GM21723 (cell line): ENCODE measurements at regions not wholly inside any gene's neighbourhood (a gene's known extent, or its start where the extent isn't known, plus 50 kb on each side); places are given as distances from the start of the nearest gene placed in this dataset.

Experiments
- ATAC-seq: cut with Tn5 transposase; IDR thresholded peaks from one replicate; pipeline ENCODE4 v1.9.1; 2021; ENCODE audit warnings: mild to moderate bottlenecking, moderate library complexity; ENCODE audit not compliant: unreplicated experiment

- no peak for ATAC-seq
Measured at GRCh38 chr6:92184933-92185332, 1234.4 kb downstream of the EPHA7 start.

GRCh38 chr6:92181347-92181746 lies 1238.0 kb downstream of the EPHA7 start:
- ATAC-seq = no peak

DNA sequence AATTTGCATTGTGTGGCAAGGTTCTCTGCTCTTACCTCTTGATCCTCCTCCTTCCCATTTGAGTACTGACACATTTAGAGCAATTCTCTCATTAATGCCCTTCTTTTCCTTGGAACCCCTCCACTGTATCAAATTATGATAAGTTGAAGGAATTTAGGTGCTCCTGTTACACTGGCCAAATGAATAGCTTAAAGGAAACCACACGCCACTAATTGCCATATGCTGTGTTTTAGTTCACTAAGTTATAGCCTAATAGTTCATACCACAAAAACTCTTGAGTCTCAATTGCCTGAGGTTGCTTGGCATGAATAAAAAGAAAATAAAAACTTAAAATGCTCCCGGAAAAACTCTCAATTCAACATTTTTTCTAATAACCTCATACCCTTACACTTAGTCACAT lies 1239.3 kb downstream of the EPHA7 start:
- ATAC-seq = no peak

DNA sequence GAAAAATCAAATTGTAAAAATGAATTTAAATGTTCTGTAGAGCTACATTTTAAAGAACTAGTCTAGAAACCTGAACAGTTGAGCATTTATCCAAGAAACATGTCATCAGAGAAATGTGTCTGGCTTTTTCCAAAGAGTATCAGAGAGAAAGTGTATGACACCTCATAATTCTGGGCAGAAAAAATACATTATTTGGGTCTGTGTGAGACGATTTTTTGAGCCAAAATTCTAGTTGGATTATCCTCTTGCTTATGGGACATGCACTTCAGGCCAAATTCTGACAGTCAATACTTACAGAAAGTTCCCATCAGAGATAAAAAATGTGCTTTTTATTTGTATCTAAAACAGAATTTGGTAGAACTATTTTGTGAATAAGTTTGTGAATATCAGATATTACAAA lies 1242.7 kb downstream of the EPHA7 start:
- ATAC-seq = no peak

- no peak for ATAC-seq
Measured at GRCh38 chr6:92174398-92175073, 1244.8 kb downstream of the EPHA7 start.

DNA sequence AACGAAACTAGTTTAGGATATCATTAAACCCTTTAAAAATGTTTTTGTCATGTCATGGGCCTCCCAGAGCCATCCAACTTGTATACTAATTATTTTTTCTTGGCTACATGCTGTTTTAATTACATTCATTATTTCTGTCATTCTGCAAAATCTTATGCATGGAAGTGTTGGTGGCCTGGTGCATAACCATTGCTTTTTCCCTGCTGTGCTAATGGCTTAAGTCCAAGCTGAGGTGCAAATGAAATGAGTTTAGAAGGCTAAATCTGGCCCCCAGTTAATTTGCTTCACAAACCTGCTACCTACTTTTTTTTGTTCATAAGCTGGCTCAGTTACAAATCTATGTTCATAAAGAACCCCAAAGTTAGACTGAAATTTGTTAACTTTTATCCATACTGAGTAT lies 1249.9 kb downstream of the EPHA7 start:
- ATAC-seq = no peak

DNA sequence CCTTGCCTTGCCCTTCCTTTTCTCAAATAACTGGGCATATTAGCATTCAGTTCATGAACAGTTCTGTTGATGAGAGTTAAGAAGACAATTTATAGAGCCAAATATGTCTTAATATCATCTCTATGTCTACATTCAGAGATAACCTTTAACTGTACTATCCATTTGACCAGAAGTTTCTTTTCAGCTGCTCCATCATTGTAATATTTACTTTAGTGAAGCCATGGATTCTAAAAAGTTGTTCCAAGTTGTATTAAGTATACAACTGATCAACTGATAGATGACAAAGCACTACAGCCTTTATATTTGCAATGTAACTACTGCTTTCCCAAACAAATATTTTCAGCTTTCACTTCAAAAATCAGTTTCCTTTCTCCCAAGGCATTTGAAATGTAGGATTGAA lies 1252.7 kb downstream of the EPHA7 start:
- ATAC-seq = no peak

- no peak for ATAC-seq
Measured at GRCh38 chr6:92161953-92162352, 1257.4 kb downstream of the EPHA7 start.

- ATAC-seq = no peak
Measured at GRCh38 chr6:92160226-92160625, 1259.1 kb downstream of the EPHA7 start.

DNA sequence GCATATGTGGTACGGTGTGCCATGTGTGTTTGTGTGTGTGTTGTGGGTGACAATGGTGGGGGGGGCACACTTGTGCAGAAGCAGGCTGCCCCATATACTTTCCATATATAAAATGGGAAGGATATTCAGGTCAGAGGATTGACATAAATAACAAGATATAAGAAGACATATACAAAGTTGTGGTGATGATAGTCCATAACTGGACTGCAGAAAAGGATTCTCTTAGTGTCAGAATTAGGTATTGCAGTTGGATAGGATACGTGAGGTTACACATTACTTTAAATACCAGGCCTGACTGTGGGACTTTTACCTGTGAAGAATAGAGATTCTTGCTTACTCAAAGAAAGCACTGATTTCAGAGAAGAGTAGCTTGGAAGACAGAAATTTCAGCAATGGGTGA lies 1260.3 kb downstream of the EPHA7 start:
- ATAC-seq = no peak

DNA sequence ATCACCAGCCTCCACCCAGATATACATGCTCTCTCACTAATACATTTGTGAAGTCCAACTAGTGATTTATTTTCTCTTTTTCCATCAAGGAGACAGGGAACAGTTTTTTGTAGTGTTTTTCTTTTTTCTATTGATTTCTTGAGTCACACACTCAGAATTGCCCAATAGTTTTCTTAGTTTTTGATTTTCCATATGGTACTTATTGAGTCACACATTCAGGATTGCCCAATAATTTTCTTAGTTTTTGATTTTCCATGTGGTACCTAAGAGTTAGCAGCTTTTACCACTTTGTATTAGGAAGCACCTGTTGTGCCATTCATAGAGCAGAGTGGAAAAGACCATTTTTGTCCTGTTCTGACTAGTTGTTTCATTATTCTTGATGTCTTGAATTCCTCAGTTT lies 1268.8 kb downstream of the EPHA7 start:
- ATAC-seq = no peak

DNA sequence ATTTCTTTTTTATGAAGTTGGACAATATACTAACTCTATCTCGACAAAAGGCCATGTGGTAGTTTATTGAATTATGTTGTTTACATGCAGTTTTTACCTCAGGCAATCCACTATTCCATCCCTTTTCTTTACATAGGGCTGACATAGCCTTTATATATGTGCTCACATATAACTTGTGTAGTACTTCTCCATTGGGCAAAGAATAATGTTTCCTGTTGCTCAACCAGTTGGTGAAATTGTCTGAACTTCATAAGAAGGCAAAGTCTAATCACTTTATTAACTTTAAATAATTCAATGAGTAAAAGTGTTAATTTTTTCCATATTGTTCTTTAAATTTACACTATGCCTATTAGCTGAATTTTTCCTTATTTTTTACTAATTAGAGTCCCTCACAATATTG lies 1272.1 kb downstream of the EPHA7 start:
- ATAC-seq = no peak

- no peak for ATAC-seq
Measured at GRCh38 chr6:92139601-92140000, 1279.8 kb downstream of the EPHA7 start.

GRCh38 chr6:92132957-92133356 lies 1286.4 kb downstream of the EPHA7 start:
- no peak for ATAC-seq

DNA sequence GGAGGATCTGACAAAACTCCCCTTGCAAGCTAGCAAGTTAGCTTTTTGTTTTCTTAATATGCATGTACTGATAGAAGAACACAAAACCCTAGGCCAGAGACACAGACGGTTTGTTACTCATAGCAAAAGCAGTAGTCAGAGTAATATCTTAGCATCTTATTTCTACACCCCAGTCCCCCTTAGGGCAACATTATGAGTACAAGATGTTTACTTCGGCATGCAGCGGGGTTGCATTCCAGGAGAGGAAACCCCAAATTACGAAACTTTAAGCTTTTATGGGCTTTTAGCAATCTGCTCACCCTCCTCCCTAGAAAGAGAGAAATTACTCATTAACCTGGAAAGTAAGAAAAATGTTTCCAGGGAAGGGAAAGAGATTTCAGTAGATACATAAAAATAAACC lies 1286.9 kb downstream of the EPHA7 start:
- ATAC-seq = no peak

DNA sequence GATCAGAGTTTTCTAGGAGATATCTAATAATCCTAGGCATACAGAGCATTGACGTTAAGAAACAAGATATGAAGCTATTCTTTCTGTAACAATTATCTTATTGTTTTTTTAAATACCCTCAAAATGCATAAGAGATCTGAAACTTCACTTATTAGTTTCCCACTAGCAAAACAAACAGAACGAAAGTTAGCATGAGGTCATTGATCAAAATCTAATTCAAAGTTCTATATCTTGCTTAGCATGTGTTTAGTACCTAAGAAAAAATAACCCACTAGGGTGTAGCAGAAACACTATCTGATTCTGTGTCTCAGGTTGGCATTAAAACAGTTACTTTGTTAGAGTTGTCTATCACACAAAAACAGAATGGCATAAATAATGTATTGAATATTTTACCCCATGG lies 1288.4 kb downstream of the EPHA7 start:
- no peak for ATAC-seq

DNA sequence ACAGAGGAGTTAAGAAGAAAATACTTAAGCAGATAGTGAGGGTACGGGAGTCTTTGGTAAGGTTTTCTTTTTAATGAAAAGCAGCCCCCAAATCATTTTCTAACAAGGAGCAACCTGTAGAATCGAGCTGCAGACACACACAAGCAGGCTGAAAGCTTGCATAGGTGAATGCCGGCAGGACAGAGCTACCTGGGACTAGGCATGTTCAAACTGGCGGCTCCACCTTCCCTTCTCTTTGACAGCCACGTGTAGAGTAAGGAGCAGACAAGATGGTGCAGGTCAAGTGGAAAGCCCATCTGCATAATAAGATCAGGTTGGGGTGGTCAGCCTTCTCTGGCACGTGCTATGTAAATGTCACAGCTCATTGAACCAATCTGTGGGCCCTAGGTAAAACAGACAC lies 1292.4 kb downstream of the EPHA7 start:
- no peak for ATAC-seq

DNA sequence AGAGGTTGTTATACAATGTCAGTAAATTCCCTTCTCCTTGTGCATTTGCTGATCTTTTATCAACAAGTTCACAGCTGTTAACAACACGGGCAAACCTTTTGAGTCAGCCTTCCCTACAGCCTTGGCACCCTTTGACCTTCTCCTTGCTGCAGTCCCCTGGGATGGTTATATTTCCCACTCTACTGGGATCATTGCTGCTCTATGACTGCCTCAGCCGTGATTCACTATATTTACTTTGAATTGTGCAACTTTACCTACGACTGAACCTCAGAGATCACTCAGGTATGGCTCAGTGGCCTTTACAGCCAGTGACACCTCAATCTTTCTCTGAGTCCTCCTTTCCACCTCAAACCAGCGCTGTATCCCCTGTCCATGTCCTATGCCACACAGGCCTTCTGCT lies 1293.3 kb downstream of the EPHA7 start:
- ATAC-seq = no peak

GRCh38 chr6:92125681-92126080 lies 1293.7 kb downstream of the EPHA7 start:
- ATAC-seq = no peak

DNA sequence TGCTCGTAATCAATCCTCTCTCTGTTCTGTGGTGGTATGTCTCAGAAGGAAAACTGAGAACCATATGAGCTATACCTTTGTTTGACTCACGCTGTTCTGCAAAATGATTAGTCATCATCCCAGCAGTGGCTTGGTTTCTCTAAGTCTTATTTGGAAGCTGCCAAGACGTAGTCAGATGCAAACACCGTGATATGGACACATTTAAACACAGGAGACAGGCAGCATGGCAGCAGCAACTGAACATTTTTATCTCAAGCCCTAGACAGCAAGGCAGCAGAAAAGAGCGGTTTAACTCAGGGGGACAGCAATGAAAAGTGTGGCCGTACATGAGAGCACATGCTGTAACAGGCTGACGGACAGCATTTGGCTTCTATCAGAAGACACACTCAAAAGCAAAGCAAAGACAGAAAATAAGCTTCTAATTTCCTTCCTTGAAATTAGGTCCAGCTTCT lies 1295.1 kb downstream of the EPHA7 start:
- no peak for ATAC-seq

GRCh38 chr6:92122746-92123145 lies 1296.6 kb downstream of the EPHA7 start:
- no peak for ATAC-seq

GRCh38 chr6:92121228-92121627 lies 1298.1 kb downstream of the EPHA7 start:
- no peak for ATAC-seq

- no peak for ATAC-seq
Measured at GRCh38 chr6:92117800-92118199, 1301.6 kb downstream of the EPHA7 start.
